Heart left ventricle (tissue), 16 donors: ENCODE measurements at regions not wholly inside any gene's neighbourhood (a gene's known extent, or its start where the extent isn't known, plus 50 kb on each side); places are given as distances from the start of the nearest gene placed in this dataset.
"Not testable (repeated sequence)": the region's sequence is repeated elsewhere in the genome, so short reads cannot be mapped to it uniquely, and the experiment has no call there.

ENCODE experiments used
- ATAC-seq, 4 donors: fragments of 200-7000 bp; cut with Tn5 transposase; one replicate each; pipeline ENCODE4 v1.9.1; 2020 to 2022; ENCODE audit warnings: moderate library complexity in 4 of 4, mild to moderate bottlenecking in 3 of 4, moderate number of reproducible peaks in 1 of 4
- DNase-seq, 5 donors: peaks; one replicate each; pipeline ENCODE4 v3.0.0-alpha.2; 2020
- H3K27ac ChIP-seq, 12 donors: fragments of 200-600 bp; sonication (generic) in 4 of 12; one replicate each; pipeline versions ENCODE4 v1.5.0 to v1.8.0; 2016 to 2022; ENCODE audit warnings: mild to moderate bottlenecking in 2 of 12
- H3K27me3 ChIP-seq, 9 donors: fragments of 200-600 bp; sonication (generic) in 2 of 9; one replicate each; pipeline versions ENCODE4 v1.5.1 to v1.8.0; 2016 to 2022; ENCODE audit warnings: mild to moderate bottlenecking in 3 of 9
- H3K36me3 ChIP-seq, 9 donors: fragments of 200-600 bp; sonication (generic) in 2 of 9; one replicate each; pipeline versions ENCODE4 v1.5.0 to v1.8.0; 2018 to 2022; ENCODE audit warnings: mild to moderate bottlenecking in 2 of 9
- H3K4me1 ChIP-seq, 12 donors: fragments of 200-600 bp; sonication (generic) in 4 of 12; one replicate each; pipeline versions ENCODE4 v1.5.0 to v1.8.0; 2016 to 2022; ENCODE audit warnings: mild to moderate bottlenecking in 3 of 12
- H3K4me3 ChIP-seq, 12 donors: fragments of 200-600 bp; sonication (generic) in 4 of 12; one replicate each; pipeline versions ENCODE4 v1.5.0 to v1.8.0; 2017 to 2022; ENCODE audit warnings: mild to moderate bottlenecking in 9 of 12, moderate library complexity in 4 of 12
- H3K9me3 ChIP-seq, 12 donors: fragments of 200-600 bp; sonication (generic) in 4 of 12; one replicate each; pipeline versions ENCODE4 v1.5.0 to v1.8.0; 2016 to 2022; ENCODE audit warnings: mild to moderate bottlenecking in 1 of 12
- POLR2A ChIP-seq, 2 donors: fragments of 450-650 bp; IDR thresholded peaks; one replicate each; pipeline ENCODE4 v1.6.1; 2017; ENCODE audit warnings: antibody characterized with exemption in 2 of 2, mild to moderate bottlenecking in 2 of 2, moderate library complexity in 2 of 2
- WGBS, 4 donors: extraction: QIAGEN DNeasy Blood & Tissue Kit in 2 of 4; methylation state at CpG; one replicate each; pipeline versions ENCODE4 v1.1.5 to v1.1.7; 2013 to 2018; 5-methylcytosine and 5-hydroxymethylcytosine counted together
- intact Hi-C, 10 donors: fragments of 100-400 bp; cut with DNase I; formaldehyde crosslinking; loops; one replicate each; pipeline versions ENCODE4 v1.11.1 to v1.14.2; 2022
- TF ChIP-seq, protein P1 (sequence below), 12 donors: fragments of 200-600 bp; sonication (generic) in 4 of 12; IDR thresholded peaks; one replicate each; pipeline versions ENCODE4 v1.5.0 to v1.8.0; 2018 to 2022; ENCODE audit warnings: antibody characterized with exemption in 12 of 12, mild to moderate bottlenecking in 5 of 12
- donor health status: ischemic (EF 13 %, LVEDD 7.1; RV severe dilation, severe dysfunction).
- donor health status: healthy with polysubstance abuse.
- donor health status: DM: no; HTN: yes; CAD: no.
- donor health status: DM: no; HTN: no; CAD: no.
- donor health status: ischemic (EF 25% LVEDD 6.9; RV normal size, moderate dysfunction).
- donor health status: ischemic (EF 25% LVEDD 5.7; RV mildly dilated, moderate dysfunction).
- donor health status: healthy.
- donor health status: DM: yes; HTN: yes; CAD: no.
- donor health status: ischemic (EF 35%, LVEDD 5.7; RV mildly dilated, moderate dysfunction).
- donor health status: nonischemic (EF 11% LVEDD 7.7; RV severe dilation, severe dysfunction).
- donor health status: DM: yes; HTN: yes; CAD: no.
- donor health status: PGD.
- donor health status: ischemic (EF 29% LVEDD 5.4; RV normal size, mild dysfunction).
- donor health status: nonischemic (EF 23%, LVEDD 6.1; RV moderate dilation, normal function).

DNA sequence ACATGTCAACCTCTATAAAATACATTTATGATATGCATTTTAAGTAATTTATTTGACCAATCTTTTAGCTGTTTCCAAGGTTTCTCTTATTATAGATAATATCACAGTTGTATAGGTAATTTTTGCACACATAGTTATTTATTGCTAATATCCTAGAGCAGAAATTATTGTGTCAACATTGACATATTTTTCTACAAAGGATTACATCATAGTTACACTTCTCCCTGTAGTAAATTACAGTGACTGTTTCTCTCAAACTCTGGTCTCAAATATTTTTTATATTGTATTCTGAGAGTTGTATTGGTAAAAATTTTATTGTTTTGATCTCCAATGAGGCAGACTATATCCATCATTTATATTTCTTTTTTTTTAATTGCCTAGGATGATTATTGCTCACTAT, 714.4 kb upstream of the CDH6 start:
- no peak overlapping the region for H3K27ac ChIP-seq
- peaks cover 0 to 23% (median 0%) of the 10 kb centered on the region in 12 donors for H3K9me3 ChIP-seq
- no peaks in the 10 kb centered on the region for H3K27me3 ChIP-seq
- no peaks in the 10 kb centered on the region for H3K4me1 ChIP-seq
- no peak for ATAC-seq
- no peak for TF ChIP-seq POLR2A (IDR thresholded peaks at IDR 0.05)
- TF ChIP-seq, protein P1, sequence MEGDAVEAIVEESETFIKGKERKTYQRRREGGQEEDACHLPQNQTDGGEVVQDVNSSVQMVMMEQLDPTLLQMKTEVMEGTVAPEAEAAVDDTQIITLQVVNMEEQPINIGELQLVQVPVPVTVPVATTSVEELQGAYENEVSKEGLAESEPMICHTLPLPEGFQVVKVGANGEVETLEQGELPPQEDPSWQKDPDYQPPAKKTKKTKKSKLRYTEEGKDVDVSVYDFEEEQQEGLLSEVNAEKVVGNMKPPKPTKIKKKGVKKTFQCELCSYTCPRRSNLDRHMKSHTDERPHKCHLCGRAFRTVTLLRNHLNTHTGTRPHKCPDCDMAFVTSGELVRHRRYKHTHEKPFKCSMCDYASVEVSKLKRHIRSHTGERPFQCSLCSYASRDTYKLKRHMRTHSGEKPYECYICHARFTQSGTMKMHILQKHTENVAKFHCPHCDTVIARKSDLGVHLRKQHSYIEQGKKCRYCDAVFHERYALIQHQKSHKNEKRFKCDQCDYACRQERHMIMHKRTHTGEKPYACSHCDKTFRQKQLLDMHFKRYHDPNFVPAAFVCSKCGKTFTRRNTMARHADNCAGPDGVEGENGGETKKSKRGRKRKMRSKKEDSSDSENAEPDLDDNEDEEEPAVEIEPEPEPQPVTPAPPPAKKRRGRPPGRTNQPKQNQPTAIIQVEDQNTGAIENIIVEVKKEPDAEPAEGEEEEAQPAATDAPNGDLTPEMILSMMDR (IDR thresholded peaks at IDR 0.05), result no peak
- no peak for DNase-seq
- H3K4me3 ChIP-seq, result no peak overlapping the region
- intact Hi-C loops, result no loop called here
- no peaks in the 10 kb centered on the region for H3K36me3 ChIP-seq

GRCh38 chr5:30475429-30475828, 718.1 kb upstream of the CDH6 start:
- Histone ChIP-seq H3K4me1 (no peaks in the 10 kb centered on the region), H3K27me3 (no peaks in the 10 kb centered on the region), H3K9me3 (peaks cover 0 to 23% (median 0%) of the 10 kb centered on the region in 12 donors), H3K4me3 (no peak overlapping the region), H3K27ac (no peak overlapping the region), H3K36me3 (no peaks in the 10 kb centered on the region)
- TF ChIP-seq POLR2A (IDR thresholded peaks at IDR 0.05), result no peak
- TF ChIP-seq, protein P1 (IDR thresholded peaks at IDR 0.05), result no peak
- no peak for DNase-seq
- WGBS, 4 donors, result 29 to 62% (median 60%) methylated on average over 4 of the region's 4 CpGs
- intact Hi-C loops, result no loop called here
- ATAC-seq, result no peak

GRCh38 chr5:30469691-30470090, 723.8 kb upstream of the CDH6 start:
- Histone ChIP-seq H3K4me3 (no peak overlapping the region), H3K27ac (no peak overlapping the region), H3K4me1 (no peaks in the 10 kb centered on the region), H3K36me3 (no peaks in the 10 kb centered on the region), H3K9me3 (peaks cover 0 to 27% (median 8%) of the 10 kb centered on the region in 12 donors), H3K27me3 (no peaks in the 10 kb centered on the region)
- 75 to 81% (median 78%) methylated on average over 7 of the region's 7 CpGs for WGBS, 4 donors
- no peak for TF ChIP-seq POLR2A (IDR thresholded peaks at IDR 0.05)
- TF ChIP-seq, protein P1 (IDR thresholded peaks at IDR 0.05), result no peak
- intact Hi-C loops, result no loop called here
- ATAC-seq, result no peak
- no peak for DNase-seq

GRCh38 chr5:30458681-30459080, 734.8 kb upstream of the CDH6 start:
- H3K27me3 ChIP-seq, result no peaks in the 10 kb centered on the region
- intact Hi-C loops, result no loop called here
- no peaks in the 10 kb centered on the region for H3K4me1 ChIP-seq
- peaks cover 0 to 19% (median 3%) of the 10 kb centered on the region in 12 donors for H3K9me3 ChIP-seq
- TF ChIP-seq POLR2A (IDR thresholded peaks at IDR 0.05), result no peak
- TF ChIP-seq, protein P1 (IDR thresholded peaks at IDR 0.05), result no peak
- ATAC-seq (no peak), DNase-seq (no peak)
- H3K36me3 ChIP-seq, result no peaks in the 10 kb centered on the region
- no peak overlapping the region for H3K27ac ChIP-seq
- no peak overlapping the region for H3K4me3 ChIP-seq

GRCh38 chr5:30455484-30455883, 738.0 kb upstream of the CDH6 start:
- H3K27ac ChIP-seq, H3K4me1 ChIP-seq, H3K4me3 ChIP-seq, H3K27me3 ChIP-seq, H3K36me3 ChIP-seq, DNase-seq, H3K9me3 ChIP-seq, intact Hi-C loops, ATAC-seq: not testable (repeated sequence)
- 77 to 80% (median 79%) methylated on average over 3 of the region's 3 CpGs for WGBS, 4 donors
